ENCODE measurements at regions not wholly inside any gene's neighbourhood (a gene's known extent, or its start where the extent isn't known, plus 50 kb on each side); places are given as distances from the start of the nearest gene placed in this dataset.

DNA sequence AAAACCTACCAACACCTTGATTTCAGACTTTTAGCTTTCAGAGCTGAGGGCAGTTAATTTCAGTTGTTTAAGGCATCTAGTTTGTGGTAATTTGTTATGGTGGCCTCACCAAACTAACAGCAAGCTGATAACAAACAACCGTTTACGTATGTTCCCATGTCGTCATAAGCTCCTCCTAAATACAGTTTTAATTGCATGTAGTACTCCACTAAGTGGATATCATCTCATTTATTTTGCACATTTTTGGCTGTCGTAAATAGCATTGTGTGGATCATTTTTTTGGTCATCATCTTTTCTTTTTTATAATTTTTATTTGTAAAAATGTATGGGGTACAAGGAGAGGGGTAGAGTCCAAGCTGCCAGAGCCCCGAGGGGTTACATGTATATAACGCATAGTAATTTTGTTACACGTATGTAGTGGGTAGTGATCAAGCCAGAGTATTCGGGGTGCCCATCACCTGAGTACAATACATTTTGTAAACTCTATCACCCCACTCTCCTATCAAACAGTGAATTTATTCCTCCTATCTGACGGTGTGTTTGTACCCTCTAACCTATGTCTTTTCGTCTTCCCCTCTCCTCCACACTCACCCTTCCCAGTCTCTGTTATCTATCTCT lies 89.2 kb upstream of the MYCN start:
- DNase-seq (ENCODE audit: low read depth in 3 of 3, low spot score in 2 of 3): no peak

DNA sequence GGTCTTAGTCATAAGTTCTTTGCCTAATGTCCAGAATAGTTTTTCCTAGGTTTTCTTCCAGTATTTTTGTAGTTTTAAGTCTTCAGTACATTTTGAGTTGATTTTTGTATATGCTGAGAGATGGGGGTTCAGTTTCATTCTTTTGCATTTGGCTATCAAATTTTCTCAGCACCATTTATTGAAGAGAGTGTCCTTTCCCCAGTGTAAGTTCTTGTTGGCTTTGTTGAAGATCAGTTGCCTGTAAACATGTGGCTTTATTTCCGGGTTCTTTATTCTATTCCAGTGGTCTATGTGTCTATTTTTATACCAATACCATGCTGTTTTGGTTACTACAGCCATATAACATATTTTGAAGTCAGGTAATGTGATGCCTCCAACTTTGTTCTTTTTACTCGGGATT lies 87.5 kb upstream of the MYCN start:
- DNase-seq (ENCODE audit: low read depth in 3 of 3, low spot score in 2 of 3): no peak

DNA sequence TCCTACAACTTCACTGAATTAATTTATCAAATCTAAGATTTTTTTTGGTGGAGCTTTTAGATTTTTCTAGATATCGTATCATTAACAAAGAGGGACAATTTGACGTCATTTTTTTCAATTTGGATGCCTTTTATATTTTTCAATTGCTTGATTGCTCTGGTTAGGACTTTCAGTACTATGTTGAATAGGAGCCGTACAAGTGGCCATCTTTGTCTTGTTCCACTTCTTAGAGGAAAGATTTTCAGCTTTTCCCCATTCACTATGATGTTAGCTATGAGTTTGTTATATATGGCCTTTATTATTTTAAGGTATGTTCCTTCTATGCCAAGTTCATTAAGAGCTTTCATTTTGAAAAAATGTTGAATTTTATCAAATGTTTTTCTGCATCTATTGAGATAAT lies 86.4 kb upstream of the MYCN start:
- no peak for DNase-seq (ENCODE audit: low read depth in 3 of 3, low spot score in 2 of 3)

DNA sequence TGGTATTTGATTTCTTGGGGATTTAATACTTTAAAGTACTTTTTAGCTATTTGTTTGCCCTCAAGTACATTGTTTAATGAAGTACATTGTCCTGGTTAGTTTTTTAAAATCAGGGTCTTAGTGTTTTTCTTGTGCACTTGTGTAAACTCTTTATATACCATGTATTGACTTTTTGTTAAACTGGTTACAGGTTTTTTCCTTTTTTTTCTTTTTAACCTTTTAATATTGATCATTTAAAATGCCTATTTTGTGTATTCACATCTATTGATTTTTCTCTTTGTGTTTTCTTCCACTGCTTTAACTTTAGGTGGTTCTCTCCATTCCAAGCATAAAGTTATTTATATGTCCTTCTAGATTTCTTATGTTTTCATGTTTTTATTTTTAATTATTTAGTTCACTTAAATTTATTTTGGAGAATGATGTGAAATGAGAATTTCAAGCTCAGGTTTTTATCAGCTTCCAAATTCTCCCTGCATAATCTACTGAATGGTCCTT lies 84.5 kb upstream of the MYCN start:
- no peak for DNase-seq (ENCODE audit: low read depth in 3 of 3, low spot score in 2 of 3)

DNA sequence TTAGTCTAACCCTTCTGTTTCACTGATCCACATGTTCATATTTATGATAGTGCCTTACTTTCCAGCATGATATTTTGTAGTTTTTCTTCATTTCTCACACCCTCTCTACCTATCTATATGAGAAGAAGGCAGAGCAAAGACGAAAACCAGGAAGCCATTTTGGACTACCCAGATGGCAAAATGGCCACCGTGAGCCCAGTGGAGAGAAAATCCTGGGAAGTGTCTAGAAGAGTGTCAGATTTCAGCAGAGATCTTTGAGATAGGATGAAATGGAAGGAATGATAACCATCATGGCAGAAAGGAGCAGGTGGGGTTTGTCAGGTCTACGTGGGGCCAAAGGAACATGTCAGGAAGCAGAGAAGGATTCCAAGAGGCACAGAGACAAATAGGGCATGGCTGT lies 84.0 kb upstream of the MYCN start:
- DNase-seq (ENCODE audit: low read depth in 3 of 3, low spot score in 2 of 3): no peak

DNA sequence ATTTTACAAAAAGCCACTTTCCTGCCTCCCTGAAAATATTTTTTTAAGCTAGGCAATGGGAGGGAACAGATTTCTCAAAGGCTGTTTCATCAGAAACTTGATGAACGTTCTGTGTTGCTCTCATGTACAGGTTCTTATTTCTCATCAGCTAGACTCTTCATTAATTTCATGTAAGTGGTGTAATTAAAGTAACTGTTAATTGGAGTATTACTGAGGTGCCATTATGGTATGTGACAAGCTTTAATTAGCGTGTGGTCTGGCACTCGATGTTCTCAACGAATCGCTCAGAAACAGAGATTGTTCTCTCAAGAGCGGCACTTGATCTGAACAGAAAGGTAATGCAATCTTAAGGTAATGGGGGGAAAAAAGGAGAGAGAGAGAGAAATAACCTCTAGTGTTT lies 81.9 kb upstream of the MYCN start:
- no peak for DNase-seq (ENCODE audit: low read depth in 3 of 3, low spot score in 2 of 3)

DNA sequence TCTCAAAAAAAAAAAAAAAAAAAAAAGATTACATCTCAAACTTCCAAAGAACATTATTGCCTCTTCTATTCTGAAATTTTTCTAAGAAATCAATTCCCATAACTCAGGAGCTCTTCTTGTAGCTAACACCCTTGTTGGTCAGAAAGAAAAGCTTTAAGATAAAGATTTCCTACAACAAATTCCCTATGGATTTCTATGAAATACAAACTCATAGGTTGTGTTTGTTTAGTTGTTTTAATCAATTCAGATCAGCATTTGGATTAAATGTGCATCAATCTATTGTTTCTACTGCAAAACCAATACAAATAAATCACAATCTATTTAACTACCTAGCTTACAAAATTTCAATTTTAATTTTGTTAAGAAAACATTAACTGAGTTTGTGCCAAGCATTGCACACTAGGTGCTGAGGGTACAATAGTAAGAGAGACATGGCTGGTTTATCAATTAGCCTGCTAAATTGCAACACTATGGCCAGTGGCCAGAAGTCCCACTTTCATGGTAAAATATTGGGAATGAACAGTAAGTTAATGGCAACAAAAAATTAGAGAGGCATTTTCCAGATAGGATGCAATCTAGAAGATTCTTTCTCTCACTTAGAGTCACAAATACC lies 80.2 kb upstream of the MYCN start:
- DNase-seq (ENCODE audit: low read depth in 3 of 3, low spot score in 2 of 3): no peak

DNA sequence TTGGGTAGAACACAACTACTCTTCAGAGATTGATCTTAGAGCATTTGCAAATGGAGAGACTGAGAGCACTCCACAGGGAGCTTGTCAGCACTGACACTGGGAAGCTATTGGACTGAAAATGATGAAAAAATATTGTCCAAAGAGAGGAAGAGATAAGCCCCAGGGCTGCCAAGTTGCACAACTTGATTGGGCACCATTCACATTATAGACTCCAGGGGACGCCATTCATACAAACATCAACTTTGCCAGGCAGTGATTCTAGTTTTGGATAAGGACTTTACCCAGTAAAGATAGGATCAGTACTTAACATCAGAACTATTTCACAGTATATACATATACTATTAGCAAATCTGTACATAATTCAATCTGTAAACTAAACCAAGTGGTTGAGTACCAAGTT lies 79.6 kb upstream of the MYCN start:
- no peak for DNase-seq (ENCODE audit: low read depth in 3 of 3, low spot score in 2 of 3)

DNA sequence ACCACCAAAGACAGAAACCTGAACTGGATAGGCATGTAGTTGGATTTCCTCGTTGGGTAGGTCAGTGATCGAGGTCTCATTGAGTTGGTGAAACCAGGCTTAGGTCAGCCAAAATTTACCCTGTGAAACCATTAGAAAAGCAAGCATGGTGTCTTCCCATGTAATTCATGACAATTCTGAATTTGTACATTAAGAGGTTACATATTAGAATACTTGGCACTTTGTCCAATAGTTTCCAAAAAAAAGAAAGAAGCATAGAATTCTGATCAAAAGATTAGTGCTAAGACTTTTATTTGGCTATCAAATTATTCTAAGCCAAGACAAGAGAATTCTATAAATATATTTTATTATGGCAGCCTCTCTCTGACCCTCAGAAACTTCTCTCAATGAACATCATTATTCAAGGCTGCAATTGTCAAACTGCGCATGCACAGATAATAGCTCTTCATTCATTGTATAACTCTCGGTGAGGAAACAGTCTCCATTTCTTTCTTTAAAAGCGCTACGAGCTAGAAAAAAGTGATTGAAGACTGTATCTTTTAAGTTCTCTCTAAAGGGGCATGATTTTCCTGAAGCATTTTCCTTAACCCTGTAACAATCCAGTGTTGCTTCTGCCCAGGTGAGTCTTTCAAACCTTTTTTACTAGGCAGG lies 79.1 kb upstream of the MYCN start:
- no peak for DNase-seq (ENCODE audit: low read depth in 3 of 3, low spot score in 2 of 3)

DNA sequence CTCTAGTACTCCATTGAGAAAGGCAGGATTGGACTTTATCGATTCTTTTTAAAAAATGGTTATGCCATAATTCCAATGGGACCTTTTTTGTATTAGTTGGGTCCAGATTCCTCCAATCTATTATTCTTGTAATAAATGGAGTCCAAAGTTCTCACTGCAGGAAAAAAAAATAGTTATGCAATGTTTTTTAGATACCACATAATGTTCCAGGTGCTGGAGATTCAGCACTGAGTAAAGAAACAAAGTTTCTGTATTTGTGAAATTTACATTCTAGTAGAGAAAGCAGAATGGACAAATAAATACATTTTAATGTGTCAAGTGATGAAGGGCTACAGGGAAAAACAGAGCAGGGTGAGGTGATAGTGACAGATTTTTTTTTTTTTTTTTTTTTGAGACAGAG lies 78.5 kb upstream of the MYCN start:
- DNase-seq (ENCODE audit: low read depth in 3 of 3, low spot score in 2 of 3): no peak

DNA sequence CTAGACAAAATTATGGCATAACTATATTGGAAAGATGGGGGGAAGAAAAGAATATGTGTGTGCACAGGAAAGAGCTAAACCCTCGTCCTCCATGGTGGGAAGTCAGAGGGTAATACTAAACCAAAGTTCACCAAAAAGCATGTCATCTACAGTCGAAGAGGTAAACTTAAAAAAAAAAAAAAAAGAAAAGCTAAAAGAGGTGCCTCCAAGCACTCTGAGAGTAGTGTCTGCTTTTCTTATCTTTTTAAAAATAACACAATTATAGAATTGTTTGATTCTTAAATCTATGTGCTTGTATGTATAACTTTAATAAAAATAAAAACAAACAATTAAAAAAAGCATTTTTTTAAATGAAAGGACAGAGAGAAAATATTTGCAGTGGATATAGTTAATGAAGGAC lies 77.3 kb upstream of the MYCN start:
- no peak for DNase-seq (ENCODE audit: low read depth in 3 of 3, low spot score in 2 of 3)

DNA sequence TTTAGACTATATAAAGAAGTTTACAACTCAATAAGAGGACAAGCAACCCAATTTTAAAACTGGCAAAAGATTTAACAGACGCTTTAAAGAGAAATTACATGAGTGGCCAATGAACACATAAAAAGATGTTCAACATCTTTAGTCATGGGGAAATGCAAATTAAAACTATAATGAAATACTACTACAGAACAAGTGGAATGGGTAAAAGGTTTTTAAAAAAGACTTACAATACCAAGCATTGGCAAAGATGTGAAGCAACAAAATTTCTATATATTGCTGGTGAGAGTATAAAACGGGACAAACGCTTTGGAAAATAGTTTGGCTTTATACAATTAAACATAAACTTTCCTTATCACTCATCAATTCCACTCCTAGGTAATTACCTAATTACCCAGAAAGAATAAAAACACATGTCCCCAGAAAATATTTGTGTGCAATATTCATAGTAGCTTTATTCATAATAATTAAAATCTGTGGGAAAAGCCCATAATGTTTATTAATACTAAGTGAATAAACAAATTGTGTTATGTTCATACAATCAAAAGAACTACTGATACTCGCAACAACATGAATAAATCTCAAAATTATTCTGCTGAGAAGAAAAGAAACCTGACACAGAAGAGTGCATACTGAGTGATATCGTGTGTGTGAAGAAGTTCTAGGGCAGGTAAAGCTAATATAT lies 76.7 kb upstream of the MYCN start:
- no peak for DNase-seq (ENCODE audit: low read depth in 3 of 3, low spot score in 2 of 3)

DNA sequence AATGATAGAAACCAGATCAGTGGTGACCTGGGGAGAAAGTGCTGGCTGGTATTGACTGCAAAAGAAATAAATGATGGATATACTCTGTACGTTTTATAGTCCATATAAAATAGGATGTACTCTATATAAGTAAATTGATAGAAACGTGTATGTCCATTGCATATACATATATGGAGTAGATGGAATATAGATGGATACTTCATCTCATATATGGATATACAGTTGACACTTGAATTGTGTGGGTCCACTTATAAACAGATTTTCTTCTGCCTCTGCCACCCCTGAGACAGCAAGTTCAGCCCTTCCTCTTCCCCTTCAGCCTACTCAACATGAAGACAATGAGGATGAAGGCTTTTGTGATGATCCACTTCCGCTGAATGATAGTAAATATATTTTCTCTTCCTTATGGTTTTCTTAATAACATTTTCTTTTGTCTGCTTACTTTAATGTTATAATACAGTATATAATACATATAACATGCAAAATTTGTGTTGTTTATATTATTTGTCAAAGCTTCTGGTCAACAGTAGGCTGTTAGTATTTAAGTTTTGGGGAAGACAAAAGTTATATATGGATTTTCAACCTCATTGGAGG lies 76.1 kb upstream of the MYCN start:
- no peak for DNase-seq (ENCODE audit: low read depth in 3 of 3, low spot score in 2 of 3)

DNA sequence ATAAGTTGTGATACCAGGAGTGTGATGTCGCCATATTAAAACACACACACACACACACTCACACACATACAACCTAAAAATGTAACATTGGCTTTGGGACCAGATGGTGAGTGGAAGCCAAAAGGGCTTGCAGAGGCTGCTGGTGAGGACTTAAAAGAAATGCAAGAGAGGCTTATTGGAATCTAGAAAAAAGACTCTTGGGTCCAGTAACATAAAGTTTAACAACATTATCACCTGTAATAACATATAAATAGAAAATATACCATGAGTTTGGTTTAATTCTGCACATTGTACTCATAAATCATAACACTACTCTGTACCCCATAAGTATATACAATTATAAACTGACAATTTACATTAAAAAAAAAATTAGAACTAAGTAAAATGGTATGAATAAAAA lies 74.4 kb upstream of the MYCN start:
- no peak for DNase-seq (ENCODE audit: low read depth in 3 of 3, low spot score in 2 of 3)

DNA sequence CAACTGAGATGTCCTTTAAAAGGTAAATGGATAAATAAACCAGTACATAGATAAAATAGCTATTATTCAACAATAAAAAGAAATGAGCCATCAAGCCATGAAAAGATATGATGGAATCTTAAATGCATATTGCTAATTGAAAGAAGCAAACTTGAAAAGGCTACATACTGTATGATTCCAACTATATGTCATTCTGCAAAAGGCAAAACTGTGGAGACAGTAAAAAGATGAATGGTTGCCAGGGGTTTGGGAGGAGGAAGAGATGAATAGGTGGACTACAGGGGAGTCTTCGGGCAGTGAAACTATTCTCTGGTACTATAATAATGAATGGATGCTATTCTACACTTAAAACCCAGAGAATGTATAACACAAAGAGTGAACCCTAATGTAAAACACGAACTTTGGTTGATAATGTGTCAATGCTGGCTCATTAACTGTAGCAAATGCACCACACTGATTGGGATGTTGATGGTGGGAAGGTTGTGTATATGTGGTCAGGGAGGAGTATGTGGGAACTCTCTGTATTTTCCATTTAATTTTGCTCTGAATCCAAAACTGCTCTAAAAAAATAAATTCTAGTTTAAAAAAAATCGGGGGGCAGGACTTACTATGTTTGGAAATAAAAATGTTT lies 73.7 kb upstream of the MYCN start:
- no peak for DNase-seq (ENCODE audit: low read depth in 3 of 3, low spot score in 2 of 3)

DNA sequence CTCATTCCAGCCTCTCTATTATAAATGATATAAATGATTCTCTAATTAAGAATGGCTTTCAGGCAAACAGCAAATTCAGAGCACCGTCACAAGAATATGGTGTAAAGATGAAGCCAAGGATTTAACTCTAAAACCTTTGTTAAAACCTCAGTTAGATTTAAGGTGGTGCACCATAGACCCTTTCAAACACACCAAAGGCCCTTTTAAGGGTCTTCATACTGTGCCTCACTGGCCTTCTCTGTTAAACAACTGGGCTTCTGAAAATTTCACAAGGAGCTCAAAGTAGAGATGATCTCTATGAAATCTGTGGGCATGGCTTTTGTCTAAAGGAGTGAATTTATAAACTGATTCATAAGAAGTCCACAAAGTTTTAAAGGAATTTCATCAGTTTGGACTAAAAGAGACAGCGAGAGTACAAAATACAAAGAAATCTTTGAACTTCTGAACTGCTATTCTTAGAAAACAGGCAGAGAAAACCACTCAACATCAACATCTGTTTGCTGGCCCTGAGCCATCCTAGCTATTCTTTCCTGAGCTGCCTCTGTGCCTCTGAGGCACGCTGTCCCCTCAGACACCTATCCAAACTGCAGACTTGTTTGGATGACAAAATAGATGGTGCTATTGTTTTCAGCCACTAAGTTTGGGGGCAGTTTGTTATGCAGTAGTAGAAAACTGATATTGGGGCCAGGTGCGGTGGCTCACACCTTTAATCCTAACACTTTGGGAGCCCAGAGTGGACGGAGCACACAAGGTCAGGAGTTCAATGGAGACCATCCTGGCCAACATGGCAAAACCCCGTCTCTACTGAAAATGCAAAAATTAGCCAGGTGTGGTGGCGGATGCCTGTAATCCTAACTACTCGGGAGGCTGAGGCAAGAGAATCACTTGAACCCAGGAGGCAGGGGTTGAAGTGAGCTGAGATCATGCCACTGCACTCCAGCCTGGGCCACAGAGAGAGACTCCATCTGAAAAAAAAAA lies 72.9 kb upstream of the MYCN start:
- DNase-seq (ENCODE audit: low read depth in 3 of 3, low spot score in 2 of 3): no peak

DNA sequence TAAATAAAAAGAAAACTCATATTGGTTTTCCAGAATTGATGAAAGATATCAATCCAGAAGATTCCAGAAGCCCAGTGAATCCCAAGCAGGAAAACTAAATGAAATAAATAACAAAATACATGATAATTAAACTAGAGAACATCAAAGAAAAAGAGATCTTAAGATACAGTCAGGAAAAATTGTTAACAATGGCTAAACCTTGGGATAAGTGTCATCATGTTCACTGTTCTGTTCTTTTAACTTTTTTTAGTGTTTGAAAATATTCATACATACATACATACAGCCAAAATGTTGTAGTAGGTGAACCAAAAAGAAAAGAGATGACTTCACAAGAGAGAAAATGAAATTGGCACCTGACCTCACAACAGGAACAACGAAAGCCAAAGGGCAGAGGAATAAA lies 72.2 kb upstream of the MYCN start:
- DNase-seq (ENCODE audit: low read depth in 3 of 3, low spot score in 2 of 3): no peak

DNA sequence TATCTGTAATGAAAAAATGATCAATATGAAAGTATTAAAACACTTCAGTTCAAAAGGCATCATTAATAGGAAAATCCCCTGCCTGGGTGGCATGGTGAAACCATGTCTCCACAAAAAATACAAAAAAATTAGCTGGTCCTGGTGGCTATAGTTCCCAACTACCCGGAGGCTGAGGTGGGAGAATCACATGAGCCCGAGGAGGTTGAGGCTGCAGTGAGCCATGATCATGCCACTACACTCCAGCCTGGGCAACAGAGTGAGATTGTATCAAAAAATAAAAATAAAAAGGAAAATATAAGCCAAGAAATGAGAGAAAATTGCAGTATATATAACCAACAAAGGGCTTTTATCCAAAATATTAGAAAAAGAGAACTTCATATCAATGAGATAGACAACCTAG lies 71.6 kb upstream of the MYCN start:
- no peak for DNase-seq (ENCODE audit: low read depth in 3 of 3, low spot score in 2 of 3)

DNA sequence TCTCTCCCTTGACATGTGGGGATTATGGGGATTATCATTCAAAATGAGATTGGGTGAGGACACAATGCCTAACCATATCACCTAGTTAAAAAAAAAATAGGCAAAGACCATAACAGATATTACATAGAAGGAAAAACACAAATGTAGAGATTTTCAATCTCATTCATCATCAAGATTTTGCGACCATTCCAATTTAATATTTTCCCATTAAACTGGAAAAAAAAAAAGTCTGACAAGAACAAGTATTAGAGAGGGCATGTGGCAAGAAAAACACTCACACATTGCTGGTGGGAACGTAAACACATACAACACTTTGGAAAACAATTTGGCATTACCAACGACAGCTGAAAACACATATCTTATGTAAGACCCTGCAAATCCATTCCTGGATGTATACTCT lies 71.0 kb upstream of the MYCN start:
- no peak for DNase-seq (ENCODE audit: low read depth in 3 of 3, low spot score in 2 of 3)

DNA sequence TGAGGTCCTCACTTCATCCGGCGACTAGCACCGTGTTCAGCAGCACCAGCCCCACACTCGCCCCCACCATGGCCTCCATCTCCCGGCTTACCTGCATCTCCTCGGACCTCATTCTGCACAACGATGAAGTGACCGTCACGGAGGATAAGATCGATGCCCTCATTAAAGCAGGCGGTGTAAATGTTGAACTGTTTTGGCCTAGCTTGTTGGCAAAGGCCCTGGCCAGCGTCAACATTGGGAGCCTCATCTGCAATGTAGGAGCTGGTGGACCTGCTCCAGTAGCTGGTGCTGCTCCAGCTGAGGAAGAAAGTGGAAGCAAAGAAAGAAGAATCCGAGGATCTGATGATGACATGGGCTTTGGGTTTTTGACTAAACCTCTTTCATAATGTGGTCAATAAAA lies 70.5 kb upstream of the MYCN start:
- DNase-seq (ENCODE audit: low read depth in 3 of 3, low spot score in 2 of 3): no peak

Measured in right renal cortex interstitium (tissue), 3 donors.